HG02642 (cell line): ENCODE measurements at regions not wholly inside any gene's neighbourhood (a gene's known extent, or its start where the extent isn't known, plus 50 kb on each side); places are given as distances from the start of the nearest gene placed in this dataset.

Experiments used
- ATAC-seq: cut with Tn5 transposase; IDR thresholded peaks from one replicate; pipeline ENCODE4 v1.9.1; 2021; ENCODE audit warnings: mild to moderate bottlenecking; ENCODE audit not compliant: unreplicated experiment, poor library complexity

GRCh38 chr4:25525896-25526295 lies 129.8 kb upstream of the SLC34A2 start:
- no peak for ATAC-seq

- no peak for ATAC-seq
These were observed 128.6 kb upstream of the SLC34A2 start for GRCh38 chr4:25527034-25527433.

GRCh38 chr4:25528391-25528790 lies 127.3 kb upstream of the SLC34A2 start:
- no peak for ATAC-seq

- no peak for ATAC-seq
These were observed 124.4 kb upstream of the SLC34A2 start for GRCh38 chr4:25531272-25531671.

GRCh38 chr4:25532591-25532990 lies 123.1 kb upstream of the SLC34A2 start:
- peak; percentile 46 for ATAC-seq

- no peak for ATAC-seq
These were observed 122.4 kb upstream of the SLC34A2 start for GRCh38 chr4:25533256-25533655.

GRCh38 chr4:25535278-25535677 lies 120.4 kb upstream of the SLC34A2 start:
- no peak for ATAC-seq

GRCh38 chr4:25535701-25536473 lies 119.8 kb upstream of the SLC34A2 start:
- ATAC-seq, result no peak

- ATAC-seq, result no peak
These were observed 118.9 kb upstream of the SLC34A2 start for GRCh38 chr4:25536564-25537320.

- ATAC-seq, result no peak
These were observed 117.2 kb upstream of the SLC34A2 start for GRCh38 chr4:25538430-25538829.

GRCh38 chr4:25539241-25539640 lies 116.4 kb upstream of the SLC34A2 start:
- ATAC-seq, result no peak

GRCh38 chr4:25540734-25541133 lies 114.9 kb upstream of the SLC34A2 start:
- no peak for ATAC-seq

- ATAC-seq, result no peak
These were observed 108.3 kb upstream of the SLC34A2 start for GRCh38 chr4:25547343-25547742.

GRCh38 chr4:25549413-25549812 lies 106.2 kb upstream of the SLC34A2 start:
- no peak for ATAC-seq

GRCh38 chr4:25550376-25551030 lies 105.1 kb upstream of the SLC34A2 start:
- ATAC-seq, result no peak

GRCh38 chr4:25551605-25552004 lies 104.0 kb upstream of the SLC34A2 start:
- no peak for ATAC-seq

- ATAC-seq, result no peak
These were observed 102.9 kb upstream of the SLC34A2 start for GRCh38 chr4:25552580-25553271.

GRCh38 chr4:25559508-25559907 lies 96.1 kb upstream of the SLC34A2 start:
- no peak for ATAC-seq

GRCh38 chr4:25560605-25561004 lies 95.0 kb upstream of the SLC34A2 start:
- no peak for ATAC-seq

GRCh38 chr4:25563071-25563564 lies 92.5 kb upstream of the SLC34A2 start:
- no peak for ATAC-seq
